ENCODE measurements at regions not wholly inside any gene's neighbourhood (a gene's known extent, or its start where the extent isn't known, plus 50 kb on each side); places are given as distances from the start of the nearest gene placed in this dataset.

GRCh38 chr18:6489977-6490376 is 75.3 kb upstream of the L3MBTL4 start:
- TF ChIP-seq FOXM1 (IDR thresholded peaks at IDR 0.05; ENCODE audit: borderline replicate concordance, low read depth) (no peak), RAD21 (IDR thresholded peaks at IDR 0.05; ENCODE audit: low read depth) (no peak), EP300 (IDR thresholded peaks at IDR 0.05; ENCODE audit: borderline replicate concordance) (no peak), TAF1 (IDR thresholded peaks at IDR 0.05; ENCODE audit: low read depth) (no peak), NFIC (IDR thresholded peaks at IDR 0.05) (no peak)

Data from Ishikawa (cell line).